Right lobe of liver (tissue), 4 donors: ENCODE measurements at regions not wholly inside any gene's neighbourhood (a gene's known extent, or its start where the extent isn't known, plus 50 kb on each side); places are given as distances from the start of the nearest gene placed in this dataset.

Source experiments
- CTCF ChIP-seq, 4 donors: fragments of 200-600 bp in 3 of 4; fragments of 450-650 bp in 1 of 4; IDR thresholded peaks; one replicate each; pipeline versions ENCODE4 v1.5.1 to v1.8.0; 2016 to 2022; ENCODE audit warnings: antibody characterized with exemption in 4 of 4, mild to moderate bottlenecking in 2 of 4
- POLR2A ChIP-seq: fragments of 450-650 bp; IDR thresholded peaks from one replicate; pipeline ENCODE4 v1.6.1; 2017; ENCODE audit warnings: antibody characterized with exemption, mild to moderate bottlenecking
- donor health status: DM: no; HTN: no; CAD: no.
- donor health status: DM: no; HTN: no; CAD: no.
- donor health status: DM: no; HTN: yes; CAD: no.

- TF ChIP-seq POLR2A (no peak), CTCF (IDR thresholded peaks at IDR 0.05) (no peak)
These were observed 98.6 kb downstream of the C1QL2 start for GRCh38 chr2:119059940-119060339.
